ENCODE measurements at regions not wholly inside any gene's neighbourhood (a gene's known extent, or its start where the extent isn't known, plus 50 kb on each side); places are given as distances from the start of the nearest gene placed in this dataset.

- TF ChIP-seq CTCF (conservative IDR thresholded peaks at IDR 0.05; ENCODE audit: low read depth, low read length) (no peak), EZH2phosphoT487 (IDR thresholded peaks at IDR 0.05; ENCODE audit: borderline replicate concordance, low read length) (no peak), EZH2 (IDR thresholded peaks at IDR 0.05; ENCODE audit: low read length, unreplicated experiment) (no peak)
Measured at GRCh38 chr22:49517211-49517610, 310.5 kb downstream of the BRD1 start.

All from PC-3 (cell line).